ENCODE measurements at regions not wholly inside any gene's neighbourhood (a gene's known extent, or its start where the extent isn't known, plus 50 kb on each side); places are given as distances from the start of the nearest gene placed in this dataset.

- TF ChIP-seq CTCF (IDR thresholded peaks at IDR 0.05) (no peak), POLR2A (IDR thresholded peaks at IDR 0.05) (no peak), POLR2AphosphoS5 (IDR thresholded peaks at IDR 0.05) (no peak)
Observed at GRCh38 chrX:115504167-115504566, 56.8 kb upstream of the PLS3 start.
